ENCODE measurements at regions not wholly inside any gene's neighbourhood (a gene's known extent, or its start where the extent isn't known, plus 50 kb on each side); places are given as distances from the start of the nearest gene placed in this dataset.

DNA sequence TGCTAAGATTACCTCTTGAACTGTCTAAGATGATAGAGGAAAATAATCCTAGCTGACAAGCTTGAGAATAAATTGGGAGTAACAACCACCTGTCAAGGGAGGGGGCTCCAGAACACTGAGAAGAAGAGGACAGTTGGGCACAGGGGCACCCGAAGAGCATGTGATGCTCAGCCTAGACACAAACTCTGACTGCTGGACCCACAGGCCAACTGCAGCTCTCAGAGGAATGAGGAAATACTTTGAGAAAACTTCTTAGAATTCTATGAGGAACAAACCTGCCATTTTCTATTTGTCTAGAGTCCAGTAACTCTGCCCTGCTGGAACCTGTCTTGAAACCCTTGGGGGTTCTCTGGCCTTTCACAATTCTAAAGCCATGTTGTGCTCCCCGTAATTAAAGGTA, 124.1 kb upstream of the KCNK2 start:
- TF ChIP-seq, protein P1, sequence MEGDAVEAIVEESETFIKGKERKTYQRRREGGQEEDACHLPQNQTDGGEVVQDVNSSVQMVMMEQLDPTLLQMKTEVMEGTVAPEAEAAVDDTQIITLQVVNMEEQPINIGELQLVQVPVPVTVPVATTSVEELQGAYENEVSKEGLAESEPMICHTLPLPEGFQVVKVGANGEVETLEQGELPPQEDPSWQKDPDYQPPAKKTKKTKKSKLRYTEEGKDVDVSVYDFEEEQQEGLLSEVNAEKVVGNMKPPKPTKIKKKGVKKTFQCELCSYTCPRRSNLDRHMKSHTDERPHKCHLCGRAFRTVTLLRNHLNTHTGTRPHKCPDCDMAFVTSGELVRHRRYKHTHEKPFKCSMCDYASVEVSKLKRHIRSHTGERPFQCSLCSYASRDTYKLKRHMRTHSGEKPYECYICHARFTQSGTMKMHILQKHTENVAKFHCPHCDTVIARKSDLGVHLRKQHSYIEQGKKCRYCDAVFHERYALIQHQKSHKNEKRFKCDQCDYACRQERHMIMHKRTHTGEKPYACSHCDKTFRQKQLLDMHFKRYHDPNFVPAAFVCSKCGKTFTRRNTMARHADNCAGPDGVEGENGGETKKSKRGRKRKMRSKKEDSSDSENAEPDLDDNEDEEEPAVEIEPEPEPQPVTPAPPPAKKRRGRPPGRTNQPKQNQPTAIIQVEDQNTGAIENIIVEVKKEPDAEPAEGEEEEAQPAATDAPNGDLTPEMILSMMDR (IDR thresholded peaks at IDR 0.05): no peak
- no peak for TF ChIP-seq POLR2A (IDR thresholded peaks at IDR 0.05)

Measured in heart left ventricle (tissue), 13 donors.